Natural killer cell (primary cell): ENCODE measurements at regions not wholly inside any gene's neighbourhood (a gene's known extent, or its start where the extent isn't known, plus 50 kb on each side); places are given as distances from the start of the nearest gene placed in this dataset.

Experiments
- ATAC-seq, 3 donors: fragments of 150-1000 bp in 2 of 3; fragments of 200-7000 bp in 1 of 3; cut with Tn5 transposase; 1 replicate in 1 of 3; 2 replicates in 2 of 3; pipeline ENCODE4 v1.10.0; 2021; ENCODE audit warnings: mild to moderate bottlenecking in 2 of 3, moderate library complexity in 2 of 3
- DNase-seq, 2 donors: peaks; one replicate each; pipeline versions ENCODE4 v3.0.0 to v3.0.0-alpha.2; 2013 to 2021; ENCODE audit warnings: mixed read lengths in 1 of 2
- H3K27ac ChIP-seq: one replicate; pipeline ENCODE4 v1.5.1; 2013; ENCODE audit warnings: mild to moderate bottlenecking, low read length
- H3K27me3 ChIP-seq: one replicate; pipeline ENCODE4 v1.6.1; 2013; ENCODE audit warnings: low read length; ENCODE audit not compliant: control insufficient read depth, insufficient read depth
- H3K36me3 ChIP-seq: one replicate; pipeline ENCODE4 v1.6.1; 2013; ENCODE audit warnings: low read length; ENCODE audit not compliant: control insufficient read depth, insufficient read depth
- H3K4me1 ChIP-seq: one replicate; pipeline ENCODE4 v1.6.1; 2013; ENCODE audit warnings: low read length; ENCODE audit not compliant: control insufficient read depth, insufficient read depth
- H3K4me3 ChIP-seq: one replicate; pipeline ENCODE4 v1.5.1; 2013; ENCODE audit warnings: low read length
- H3K9me3 ChIP-seq: one replicate; pipeline ENCODE4 v1.6.1; 2013; ENCODE audit warnings: low read length; ENCODE audit not compliant: control insufficient read depth, insufficient read depth
- H3K27ac Mint-ChIP-seq, 2 donors: one replicate each; pipeline ENCODE4 v1.8.0; 2022; ENCODE audit warnings: mild to moderate bottlenecking in 2 of 2, mixed read lengths in 2 of 2, moderate library complexity in 1 of 2
- H3K27me3 Mint-ChIP-seq, 2 donors: one replicate each; pipeline ENCODE4 v1.8.0; 2022; ENCODE audit warnings: low read depth in 2 of 2, mixed read lengths in 2 of 2
- H3K36me3 Mint-ChIP-seq: one replicate; pipeline ENCODE4 v1.8.0; 2022; ENCODE audit warnings: mixed read lengths
- H3K4me1 Mint-ChIP-seq, 2 donors: one replicate each; pipeline ENCODE4 v1.8.0; 2022; ENCODE audit warnings: mixed read lengths in 2 of 2
- H3K4me3 Mint-ChIP-seq: one replicate; pipeline ENCODE4 v1.8.0; 2022; ENCODE audit warnings: mild to moderate bottlenecking, moderate library complexity, mixed read lengths
- H3K9me3 Mint-ChIP-seq, 2 donors: one replicate each; pipeline ENCODE4 v1.8.0; 2022; ENCODE audit warnings: mixed read lengths in 2 of 2
- WGBS: methylation state at CpG from one replicate; pipeline ENCODE4 v1.1.7; 2013; ENCODE audit warnings: missing lambda C conversion rate; ENCODE audit not compliant: insufficient coverage; 5-methylcytosine and 5-hydroxymethylcytosine counted together
- intact Hi-C: fragments of 100-400 bp; cut with micrococcal nuclease; formaldehyde crosslinking; loops from one replicate; pipeline ENCODE4 v1.14.2; 2022
- TF ChIP-seq, protein P1 (sequence below): fragments of 200-600 bp; IDR thresholded peaks from one replicate; pipeline ENCODE4 v1.8.0; 2022; ENCODE audit warnings: antibody characterized with exemption

- Mint-ChIP-seq H3K4me3 (no peak overlapping the region), H3K9me3 (no peaks in the 10 kb centered on the region), H3K27me3 (no peaks in the 10 kb centered on the region), H3K27ac (no peak overlapping the region), H3K4me1 (peaks cover 0 to 8% of the 10 kb centered on the region in 2 donors), H3K36me3 (no peaks in the 10 kb centered on the region)
- Histone ChIP-seq H3K36me3 (no peaks in the 10 kb centered on the region), H3K4me3 (no peak overlapping the region), H3K27ac (no peak overlapping the region), H3K27me3 (no peaks in the 10 kb centered on the region), H3K4me1 (peaks cover 9% of the 10 kb centered on the region), H3K9me3 (no peaks in the 10 kb centered on the region)
- DNase-seq (no peak), ATAC-seq (peak in 1 of 3 donors; percentile 52)
- TF ChIP-seq, protein P1, sequence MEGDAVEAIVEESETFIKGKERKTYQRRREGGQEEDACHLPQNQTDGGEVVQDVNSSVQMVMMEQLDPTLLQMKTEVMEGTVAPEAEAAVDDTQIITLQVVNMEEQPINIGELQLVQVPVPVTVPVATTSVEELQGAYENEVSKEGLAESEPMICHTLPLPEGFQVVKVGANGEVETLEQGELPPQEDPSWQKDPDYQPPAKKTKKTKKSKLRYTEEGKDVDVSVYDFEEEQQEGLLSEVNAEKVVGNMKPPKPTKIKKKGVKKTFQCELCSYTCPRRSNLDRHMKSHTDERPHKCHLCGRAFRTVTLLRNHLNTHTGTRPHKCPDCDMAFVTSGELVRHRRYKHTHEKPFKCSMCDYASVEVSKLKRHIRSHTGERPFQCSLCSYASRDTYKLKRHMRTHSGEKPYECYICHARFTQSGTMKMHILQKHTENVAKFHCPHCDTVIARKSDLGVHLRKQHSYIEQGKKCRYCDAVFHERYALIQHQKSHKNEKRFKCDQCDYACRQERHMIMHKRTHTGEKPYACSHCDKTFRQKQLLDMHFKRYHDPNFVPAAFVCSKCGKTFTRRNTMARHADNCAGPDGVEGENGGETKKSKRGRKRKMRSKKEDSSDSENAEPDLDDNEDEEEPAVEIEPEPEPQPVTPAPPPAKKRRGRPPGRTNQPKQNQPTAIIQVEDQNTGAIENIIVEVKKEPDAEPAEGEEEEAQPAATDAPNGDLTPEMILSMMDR: no peak
- WGBS: 89% methylated on average over 5 of the region's 5 CpGs
- intact Hi-C loops: no loop called here
Measured at GRCh38 chrX:10051866-10052480, 84.8 kb downstream of the CLDN34 start.

- Mint-ChIP-seq H3K4me3 (no peak overlapping the region), H3K4me1 (peaks cover 0 to 8% of the 10 kb centered on the region in 2 donors), H3K27me3 (no peaks in the 10 kb centered on the region), H3K36me3 (no peaks in the 10 kb centered on the region), H3K27ac (no peak overlapping the region), H3K9me3 (no peaks in the 10 kb centered on the region)
- Histone ChIP-seq H3K4me3 (no peak overlapping the region), H3K36me3 (no peaks in the 10 kb centered on the region), H3K4me1 (peaks cover 9% of the 10 kb centered on the region), H3K9me3 (no peaks in the 10 kb centered on the region), H3K27ac (no peak overlapping the region), H3K27me3 (no peaks in the 10 kb centered on the region)
- DNase-seq: no peak
- 82% methylated on average over 5 of the region's 5 CpGs for WGBS
- TF ChIP-seq, protein P1: no peak
- peak in 1 of 3 donors; percentile 33 for ATAC-seq
- intact Hi-C loops: no loop called here
Measured at GRCh38 chrX:10052906-10053625, 85.9 kb downstream of the CLDN34 start.

GRCh38 chrX:10054396-10054795 is 87.2 kb downstream of the CLDN34 start:
- 84% methylated on average over 8 of the region's 8 CpGs for WGBS
- Histone ChIP-seq H3K9me3 (no peaks in the 10 kb centered on the region), H3K27me3 (no peaks in the 10 kb centered on the region), H3K4me3 (no peak overlapping the region), H3K27ac (no peak overlapping the region), H3K4me1 (peaks cover 13% of the 10 kb centered on the region), H3K36me3 (no peaks in the 10 kb centered on the region)
- H3K4me1 Mint-ChIP-seq: peaks cover 5 to 14% of the 10 kb centered on the region in 2 donors
- TF ChIP-seq, protein P1: no peak
- H3K36me3 Mint-ChIP-seq: no peaks in the 10 kb centered on the region
- intact Hi-C loops: no loop called here
- no peak for ATAC-seq
- no peak for DNase-seq
- no peaks in the 10 kb centered on the region for H3K27me3 Mint-ChIP-seq
- H3K4me3 Mint-ChIP-seq: no peak overlapping the region
- H3K9me3 Mint-ChIP-seq: no peaks in the 10 kb centered on the region
- H3K27ac Mint-ChIP-seq: no peak overlapping the region
